Neural progenitor cell (in vitro differentiated cells): ENCODE measurements at regions not wholly inside any gene's neighbourhood (a gene's known extent, or its start where the extent isn't known, plus 50 kb on each side); places are given as distances from the start of the nearest gene placed in this dataset.

Experiments
- DNase-seq: peaks from one replicate; pipeline ENCODE4 v3.0.0-alpha.2; 2016; ENCODE audit warnings: low spot score
- H2AFZ ChIP-seq: fragments of 200-600 bp; sonication (generic); replicated peaks from 2 replicates; pipeline ENCODE4 v1.6.1; 2016; ENCODE audit warnings: antibody characterized with exemption
- H3F3A ChIP-seq: fragments of 200-600 bp; sonication (generic); 2 replicates; pipeline ENCODE4 v1.6.1; 2016; ENCODE audit warnings: antibody characterized with exemption, low read depth
- H3K27ac ChIP-seq: fragments of 200-600 bp; sonication (generic); 2 replicates; pipeline ENCODE4 v1.5.1; 2016; ENCODE audit warnings: mild to moderate bottlenecking
- H3K27me3 ChIP-seq: fragments of 200-600 bp; sonication (generic); 2 replicates; pipeline ENCODE4 v1.6.1; 2016; ENCODE audit warnings: mild to moderate bottlenecking, moderate library complexity
- H3K36me3 ChIP-seq: fragments of 200-600 bp; sonication (generic); 2 replicates; pipeline ENCODE4 v1.5.1; 2016
- H3K4me1 ChIP-seq: fragments of 200-600 bp; sonication (generic); 2 replicates; pipeline ENCODE4 v1.6.1; 2016; ENCODE audit warnings: mixed run types
- H3K4me2 ChIP-seq: fragments of 200-600 bp; sonication (generic); 2 replicates; pipeline ENCODE4 v1.6.1; 2016
- H3K4me3 ChIP-seq: fragments of 200-600 bp; sonication (generic); 2 replicates; pipeline ENCODE4 v1.5.1; 2016
- H3K79me2 ChIP-seq: fragments of 200-600 bp; sonication (generic); 2 replicates; pipeline ENCODE4 v1.6.1; 2016; ENCODE audit warnings: low read depth
- H3K9ac ChIP-seq: fragments of 200-600 bp; sonication (generic); 2 replicates; pipeline ENCODE4 v1.6.1; 2016
- H3K9me3 ChIP-seq: fragments of 200-600 bp; sonication (generic); 2 replicates; pipeline ENCODE4 v1.5.1; 2016; ENCODE audit warnings: low read depth
- H4K20me1 ChIP-seq: fragments of 200-600 bp; sonication (generic); 2 replicates; pipeline ENCODE4 v1.6.1; 2016; ENCODE audit warnings: low read depth
- H3K27ac Mint-ChIP-seq: 3 replicates; pipeline ENCODE4 v1.8.0; 2021; ENCODE audit warnings: mixed read lengths
- H3K27me3 Mint-ChIP-seq: 2 replicates; pipeline ENCODE4 v1.8.0; 2022; ENCODE audit warnings: low read depth, mild to moderate bottlenecking, inconsistent platforms, moderate library complexity, mixed read lengths; ENCODE audit not compliant: insufficient read depth
- H3K36me3 Mint-ChIP-seq: 3 replicates; pipeline ENCODE4 v1.8.0; 2021; ENCODE audit warnings: mixed read lengths
- H3K4me1 Mint-ChIP-seq: 3 replicates; pipeline ENCODE4 v1.8.0; 2021; ENCODE audit warnings: mixed read lengths
- H3K4me3 Mint-ChIP-seq: 3 replicates; pipeline ENCODE4 v1.8.0; 2021; ENCODE audit warnings: mild to moderate bottlenecking, moderate library complexity, mixed read lengths
- H3K9me3 Mint-ChIP-seq: 3 replicates; pipeline ENCODE4 v1.8.0; 2020; ENCODE audit warnings: mixed read lengths
- CTCF ChIP-seq: fragments of 200-600 bp; sonication (generic); IDR thresholded peaks from 2 replicates; pipeline ENCODE4 v1.5.1; 2017; ENCODE audit warnings: antibody characterized with exemption, mild to moderate bottlenecking
- EZH2 ChIP-seq: fragments of 200-600 bp; sonication (generic); IDR thresholded peaks from 2 replicates; pipeline ENCODE4 v1.6.1; 2017; ENCODE audit warnings: antibody characterized with exemption, mild to moderate bottlenecking, moderate library complexity
- EZH2phosphoT487 ChIP-seq: fragments of 200-600 bp; sonication (generic); IDR thresholded peaks from 2 replicates; pipeline ENCODE4 v1.6.1; 2017; ENCODE audit warnings: antibody characterized with exemption

GRCh38 chr19:31970027-31970461 lies 375.4 kb upstream of the ZNF507 start:
- TF ChIP-seq EZH2phosphoT487: no peak
- Histone ChIP-seq H3K4me2 (no peak overlapping the region), H2AFZ (no peak overlapping the region), H3K27ac (no peak overlapping the region), H3K9ac (no peak overlapping the region), H3F3A (no peaks in the 10 kb centered on the region), H3K9me3 (no peaks in the 10 kb centered on the region), H3K4me1 (no peaks in the 10 kb centered on the region), H3K4me3 (no peak overlapping the region), H4K20me1 (no peaks in the 10 kb centered on the region), H3K36me3 (no peaks in the 10 kb centered on the region), H3K27me3 (no peaks in the 10 kb centered on the region), H3K79me2 (no peaks in the 10 kb centered on the region)
- Mint-ChIP-seq H3K4me1 (no peaks in the 10 kb centered on the region), H3K27ac (no peak overlapping the region), H3K4me3 (no peak overlapping the region), H3K27me3 (no peaks in the 10 kb centered on the region), H3K36me3 (no peaks in the 10 kb centered on the region), H3K9me3 (peaks cover 2% of the 10 kb centered on the region)
- no peak for DNase-seq

- Mint-ChIP-seq H3K4me1 (peaks cover 3% of the 10 kb centered on the region), H3K36me3 (no peaks in the 10 kb centered on the region), H3K27ac (no peak overlapping the region), H3K27me3 (peaks cover 3% of the 10 kb centered on the region), H3K9me3 (peaks cover 4% of the 10 kb centered on the region), H3K4me3 (no peak overlapping the region)
- H3K27ac ChIP-seq: no peak overlapping the region
- H3K4me3 ChIP-seq: no peak overlapping the region
- H3K79me2 ChIP-seq: no peaks in the 10 kb centered on the region
- no peaks in the 10 kb centered on the region for H3K36me3 ChIP-seq
- no peak overlapping the region for H2AFZ ChIP-seq
- no peaks in the 10 kb centered on the region for H3F3A ChIP-seq
- no peaks in the 10 kb centered on the region for H3K9me3 ChIP-seq
- H3K4me2 ChIP-seq: no peak overlapping the region
- no peaks in the 10 kb centered on the region for H4K20me1 ChIP-seq
- no peak for DNase-seq
- H3K9ac ChIP-seq: no peak overlapping the region
- no peaks in the 10 kb centered on the region for H3K27me3 ChIP-seq
- H3K4me1 ChIP-seq: no peaks in the 10 kb centered on the region
- TF ChIP-seq CTCF (no peak), EZH2phosphoT487 (no peak), EZH2 (no peak)
Observed at GRCh38 chr19:31974290-31974689, 371.1 kb upstream of the ZNF507 start.

GRCh38 chr19:31974941-31975340 lies 370.5 kb upstream of the ZNF507 start:
- H3K4me1 Mint-ChIP-seq: peaks cover 3% of the 10 kb centered on the region
- no peaks in the 10 kb centered on the region for H4K20me1 ChIP-seq
- no peak overlapping the region for H3K27ac Mint-ChIP-seq
- H3K27ac ChIP-seq: no peak overlapping the region
- H3K27me3 ChIP-seq: no peaks in the 10 kb centered on the region
- no peak overlapping the region for H3K4me2 ChIP-seq
- DNase-seq: no peak
- H3F3A ChIP-seq: no peaks in the 10 kb centered on the region
- H3K4me3 Mint-ChIP-seq: no peak overlapping the region
- no peak overlapping the region for H2AFZ ChIP-seq
- no peak overlapping the region for H3K4me3 ChIP-seq
- no peaks in the 10 kb centered on the region for H3K4me1 ChIP-seq
- no peaks in the 10 kb centered on the region for H3K9me3 ChIP-seq
- peaks cover 4% of the 10 kb centered on the region for H3K9me3 Mint-ChIP-seq
- no peaks in the 10 kb centered on the region for H3K36me3 Mint-ChIP-seq
- H3K27me3 Mint-ChIP-seq: peaks cover 3% of the 10 kb centered on the region
- no peaks in the 10 kb centered on the region for H3K79me2 ChIP-seq
- no peak overlapping the region for H3K9ac ChIP-seq
- no peaks in the 10 kb centered on the region for H3K36me3 ChIP-seq
- no peak for TF ChIP-seq EZH2
- TF ChIP-seq EZH2phosphoT487: no peak
- TF ChIP-seq CTCF: no peak

- no peak for DNase-seq
- H3K4me3 ChIP-seq: no peak overlapping the region
- H3K4me3 Mint-ChIP-seq: no peak overlapping the region
- H4K20me1 ChIP-seq: no peaks in the 10 kb centered on the region
- H3K4me1 Mint-ChIP-seq: peaks cover 3% of the 10 kb centered on the region
- no peak overlapping the region for H3K9ac ChIP-seq
- H3K4me1 ChIP-seq: no peaks in the 10 kb centered on the region
- H3K36me3 ChIP-seq: no peaks in the 10 kb centered on the region
- peaks cover 3% of the 10 kb centered on the region for H3K27me3 Mint-ChIP-seq
- H3K9me3 ChIP-seq: no peaks in the 10 kb centered on the region
- H3K27ac ChIP-seq: no peak overlapping the region
- H3K27ac Mint-ChIP-seq: no peak overlapping the region
- TF ChIP-seq EZH2phosphoT487 (no peak), CTCF (no peak), EZH2 (no peak)
- H3K27me3 ChIP-seq: no peaks in the 10 kb centered on the region
- H3K79me2 ChIP-seq: no peaks in the 10 kb centered on the region
- H3K4me2 ChIP-seq: no peak overlapping the region
- H3K36me3 Mint-ChIP-seq: no peaks in the 10 kb centered on the region
- no peaks in the 10 kb centered on the region for H3F3A ChIP-seq
- no peak overlapping the region for H2AFZ ChIP-seq
- H3K9me3 Mint-ChIP-seq: peaks cover 4% of the 10 kb centered on the region
Observed at GRCh38 chr19:31975461-31975860, 369.9 kb upstream of the ZNF507 start.
